Esophagus squamous epithelium (tissue), 4 donors: ENCODE measurements at regions not wholly inside any gene's neighbourhood (a gene's known extent, or its start where the extent isn't known, plus 50 kb on each side); places are given as distances from the start of the nearest gene placed in this dataset.
"Not testable (repeated sequence)": the region's sequence is repeated elsewhere in the genome, so short reads cannot be mapped to it uniquely, and the experiment has no call there.

ENCODE experiments used
- POLR2A ChIP-seq, 4 donors: fragments of 450-650 bp; IDR thresholded peaks; one replicate each; pipeline ENCODE4 v1.6.1; 2017; ENCODE audit warnings: antibody characterized with exemption in 4 of 4, mild to moderate bottlenecking in 4 of 4, moderate library complexity in 3 of 4
- TF ChIP-seq, protein P1 (sequence below), 6 experiments: fragments of 450-650 bp in 4 of 6; fragments of 200-600 bp in 2 of 6; sonication (generic) in 2 of 6; IDR thresholded peaks; one replicate each; pipeline ENCODE4 v1.5.1; 2016 to 2019; ENCODE audit warnings: antibody characterized with exemption in 6 of 6, mild to moderate bottlenecking in 4 of 6, moderate library complexity in 4 of 6

- TF ChIP-seq POLR2A (IDR thresholded peaks at IDR 0.05) = not testable (repeated sequence)
- TF ChIP-seq, protein P1, sequence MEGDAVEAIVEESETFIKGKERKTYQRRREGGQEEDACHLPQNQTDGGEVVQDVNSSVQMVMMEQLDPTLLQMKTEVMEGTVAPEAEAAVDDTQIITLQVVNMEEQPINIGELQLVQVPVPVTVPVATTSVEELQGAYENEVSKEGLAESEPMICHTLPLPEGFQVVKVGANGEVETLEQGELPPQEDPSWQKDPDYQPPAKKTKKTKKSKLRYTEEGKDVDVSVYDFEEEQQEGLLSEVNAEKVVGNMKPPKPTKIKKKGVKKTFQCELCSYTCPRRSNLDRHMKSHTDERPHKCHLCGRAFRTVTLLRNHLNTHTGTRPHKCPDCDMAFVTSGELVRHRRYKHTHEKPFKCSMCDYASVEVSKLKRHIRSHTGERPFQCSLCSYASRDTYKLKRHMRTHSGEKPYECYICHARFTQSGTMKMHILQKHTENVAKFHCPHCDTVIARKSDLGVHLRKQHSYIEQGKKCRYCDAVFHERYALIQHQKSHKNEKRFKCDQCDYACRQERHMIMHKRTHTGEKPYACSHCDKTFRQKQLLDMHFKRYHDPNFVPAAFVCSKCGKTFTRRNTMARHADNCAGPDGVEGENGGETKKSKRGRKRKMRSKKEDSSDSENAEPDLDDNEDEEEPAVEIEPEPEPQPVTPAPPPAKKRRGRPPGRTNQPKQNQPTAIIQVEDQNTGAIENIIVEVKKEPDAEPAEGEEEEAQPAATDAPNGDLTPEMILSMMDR (IDR thresholded peaks at IDR 0.05) = not testable (repeated sequence)
These were observed 3044.8 kb downstream of the TUBA3C start for GRCh38 chr13:16136846-16137245.
